Stimulated activated CD4-positive, alpha-beta T cell treated with anti-CD3 and anti-CD28 coated beads, Interleukin-2, amount 100 ng/mL, for 4 hours (primary cell): ENCODE measurements at regions not wholly inside any gene's neighbourhood (a gene's known extent, or its start where the extent isn't known, plus 50 kb on each side); places are given as distances from the start of the nearest gene placed in this dataset.

Experiments used
- DNase-seq: peaks from one replicate; pipeline ENCODE4 v3.0.0-alpha.2; 2020; ENCODE audit warnings: low read depth

GRCh38 chr14:98766818-98767217 is 505.2 kb downstream of the BCL11B start:
- no peak for DNase-seq

- DNase-seq, result no peak
These were observed 502.7 kb downstream of the BCL11B start for GRCh38 chr14:98769326-98769725.

- no peak for DNase-seq
These were observed 501.8 kb downstream of the BCL11B start for GRCh38 chr14:98770151-98770550.

GRCh38 chr14:98773814-98774213 is 498.2 kb downstream of the BCL11B start:
- no peak for DNase-seq

- DNase-seq, result no peak
These were observed 496.1 kb downstream of the BCL11B start for GRCh38 chr14:98775892-98776291.

GRCh38 chr14:98782062-98782461 is 489.9 kb downstream of the BCL11B start:
- DNase-seq, result no peak

- DNase-seq, result no peak
These were observed 486.4 kb downstream of the BCL11B start for GRCh38 chr14:98785578-98785977.

GRCh38 chr14:98786456-98786855 is 485.5 kb downstream of the BCL11B start:
- no peak for DNase-seq

- DNase-seq, result no peak
These were observed 480.3 kb downstream of the BCL11B start for GRCh38 chr14:98791661-98792060.

GRCh38 chr14:98792171-98792570 is 479.8 kb downstream of the BCL11B start:
- DNase-seq, result no peak

- DNase-seq, result no peak
These were observed 473.9 kb downstream of the BCL11B start for GRCh38 chr14:98798099-98798498.

- no peak for DNase-seq
These were observed 472.1 kb downstream of the BCL11B start for GRCh38 chr14:98799891-98800290.

GRCh38 chr14:98802044-98802443 is 470.0 kb downstream of the BCL11B start:
- no peak for DNase-seq

- DNase-seq, result no peak
These were observed 468.8 kb downstream of the BCL11B start for GRCh38 chr14:98803196-98803595.

- DNase-seq, result no peak
These were observed 463.2 kb downstream of the BCL11B start for GRCh38 chr14:98808494-98809407.

- no peak for DNase-seq
These were observed 455.8 kb downstream of the BCL11B start for GRCh38 chr14:98816195-98816594.

GRCh38 chr14:98816720-98817119 is 455.3 kb downstream of the BCL11B start:
- no peak for DNase-seq

GRCh38 chr14:98819132-98819866 is 452.7 kb downstream of the BCL11B start:
- no peak for DNase-seq

- no peak for DNase-seq
These were observed 452.2 kb downstream of the BCL11B start for GRCh38 chr14:98819867-98820206.

GRCh38 chr14:98822917-98823316 is 449.1 kb downstream of the BCL11B start:
- no peak for DNase-seq

- no peak for DNase-seq
These were observed 445.4 kb downstream of the BCL11B start for GRCh38 chr14:98826618-98827017.

GRCh38 chr14:98834119-98834518 is 437.9 kb downstream of the BCL11B start:
- DNase-seq, result no peak

- no peak for DNase-seq
These were observed 436.8 kb downstream of the BCL11B start for GRCh38 chr14:98835051-98835824.
